AG09309 (cell line): ENCODE measurements at regions not wholly inside any gene's neighbourhood (a gene's known extent, or its start where the extent isn't known, plus 50 kb on each side); places are given as distances from the start of the nearest gene placed in this dataset.

Source experiments
- DNase-seq: peaks from one replicate; pipeline ENCODE4 v3.0.0-alpha.2; 2010; ENCODE audit warnings: low read depth
- H3K4me3 ChIP-seq: 2 replicates; pipeline ENCODE4 v1.5.1; 2011; ENCODE audit warnings: mild to moderate bottlenecking, low read depth, low read length, moderate library complexity; ENCODE audit not compliant: control insufficient read depth
- CTCF ChIP-seq: IDR thresholded peaks from 2 replicates; pipeline ENCODE4 v1.5.1; 2011; ENCODE audit warnings: mild to moderate bottlenecking, low read depth, low read length, inconsistent platforms; ENCODE audit not compliant: insufficient read depth, control insufficient read depth; ENCODE audit errors: missing control alignments

- no peak overlapping the region for H3K4me3 ChIP-seq
- TF ChIP-seq CTCF: no peak
- no peak for DNase-seq
These were observed 53.4 kb upstream of the EVL start for GRCh38 chr14:100011628-100012325.

GRCh38 chr14:100012478-100013327 lies 52.5 kb upstream of the EVL start:
- no peak overlapping the region for H3K4me3 ChIP-seq
- peak; percentile 59 for DNase-seq
- TF ChIP-seq CTCF: no peak

GRCh38 chr14:100015251-100015655 lies 50.0 kb upstream of the EVL start:
- TF ChIP-seq CTCF: no peak
- no peak for DNase-seq
- H3K4me3 ChIP-seq: no peak overlapping the region
